ENCODE measurements at regions not wholly inside any gene's neighbourhood (a gene's known extent, or its start where the extent isn't known, plus 50 kb on each side); places are given as distances from the start of the nearest gene placed in this dataset.
"Not testable (repeated sequence)": the region's sequence is repeated elsewhere in the genome, so short reads cannot be mapped to it uniquely, and the experiment has no call there.

- POLR2A ChIA-PET (ENCODE audit: unreplicated experiment): no interaction called here
- no peaks in the 10 kb centered on the region for H3F3A ChIP-seq (ENCODE audit: insufficient read depth, low read depth)
- CTCF ChIA-PET: no interaction called here
- H2AFZ ChIP-seq: no peak overlapping the region
- H3K9me3 ChIP-seq (ENCODE audit: insufficient read depth, low read depth): no peaks in the 10 kb centered on the region
- no TSS peak for BruUV-seq (replicated peaks)
- H3K4me3 ChIP-seq: no peak overlapping the region
- H3K36me3 ChIP-seq (ENCODE audit: low read depth): no peaks in the 10 kb centered on the region
- H3K4me1 ChIP-seq (replicated peaks; ENCODE audit: insufficient read depth): no peaks in the 10 kb centered on the region
- TF ChIP-seq CTCF (conservative IDR thresholded peaks at IDR 0.05) (no peak), EZH2 (IDR thresholded peaks at IDR 0.05; ENCODE audit: low read depth) (no peak)
- H3K9me2 ChIP-seq (ENCODE audit: insufficient read depth): no peaks in the 10 kb centered on the region
- H3K4me2 ChIP-seq: no peak overlapping the region
- no peak overlapping the region for H3K27ac ChIP-seq
- intact Hi-C loops (cut with micrococcal nuclease; ENCODE audit: unreplicated experiment): no loop called here
- H4K20me1 ChIP-seq (ENCODE audit: insufficient read depth): no peaks in the 10 kb centered on the region
- no peaks in the 10 kb centered on the region for H3K79me2 ChIP-seq (ENCODE audit: low read depth)
- H3K27me3 ChIP-seq (ENCODE audit: insufficient read depth, low read depth): no peaks in the 10 kb centered on the region
- no peak for DNase-seq
Measured at GRCh38 chr4:144421056-144421455, 224.9 kb upstream of the HHIP start.

DNA sequence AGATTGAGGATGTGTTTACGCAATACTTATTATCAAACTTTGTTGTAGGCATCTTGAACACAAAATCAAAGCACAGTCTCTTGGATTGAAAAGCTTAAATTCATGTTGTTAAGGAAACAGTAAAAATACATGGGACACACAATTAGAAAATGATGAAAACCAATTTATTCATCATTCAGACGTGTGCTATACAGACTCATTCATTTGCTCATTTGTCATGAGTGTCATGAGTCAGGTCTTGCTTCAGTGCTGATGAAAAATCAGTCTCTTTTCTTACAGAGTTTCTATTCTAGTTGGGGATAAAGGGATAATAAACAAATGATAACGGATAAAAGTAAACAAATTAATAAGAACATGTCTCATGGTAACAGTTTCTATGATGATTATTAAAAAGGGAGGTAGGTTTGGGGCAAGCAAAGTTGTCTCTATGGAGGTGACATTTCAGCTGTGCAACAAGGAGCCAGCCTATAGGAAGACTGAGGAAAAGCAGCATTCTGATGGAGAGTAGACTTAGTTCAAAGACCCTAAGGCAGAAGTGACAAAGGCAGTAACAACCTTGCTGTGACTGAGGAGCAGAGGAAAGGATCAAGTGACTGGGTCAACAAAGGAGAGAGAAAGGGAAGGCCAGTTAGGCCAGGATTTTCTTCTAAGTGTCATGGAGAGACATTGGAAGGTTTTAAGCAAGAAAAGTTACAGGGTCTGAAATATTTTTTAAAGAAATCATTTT is 224.0 kb upstream of the HHIP start:
- no peak overlapping the region for H3K4me3 ChIP-seq
- POLR2A ChIA-PET (ENCODE audit: unreplicated experiment): no interaction called here
- no peak overlapping the region for H3K4me2 ChIP-seq
- no peak overlapping the region for H3K27ac ChIP-seq
- H2AFZ ChIP-seq: no peak overlapping the region
- H3K36me3 ChIP-seq (ENCODE audit: low read depth): no peaks in the 10 kb centered on the region
- H3F3A ChIP-seq (ENCODE audit: insufficient read depth, low read depth): no peaks in the 10 kb centered on the region
- H3K9me3 ChIP-seq (ENCODE audit: insufficient read depth, low read depth): no peaks in the 10 kb centered on the region
- CTCF ChIA-PET: no interaction called here
- H3K27me3 ChIP-seq (ENCODE audit: insufficient read depth, low read depth): no peaks in the 10 kb centered on the region
- no TSS peak for BruUV-seq (replicated peaks)
- no peak for TF ChIP-seq CTCF (conservative IDR thresholded peaks at IDR 0.05)
- no peak for TF ChIP-seq EZH2 (IDR thresholded peaks at IDR 0.05; ENCODE audit: low read depth)
- H3K9me2 ChIP-seq (ENCODE audit: insufficient read depth): no peaks in the 10 kb centered on the region
- no peaks in the 10 kb centered on the region for H4K20me1 ChIP-seq (ENCODE audit: insufficient read depth)
- H3K4me1 ChIP-seq (replicated peaks; ENCODE audit: insufficient read depth): no peaks in the 10 kb centered on the region
- no peak for DNase-seq
- H3K79me2 ChIP-seq (ENCODE audit: low read depth): no peaks in the 10 kb centered on the region
- intact Hi-C loops (cut with micrococcal nuclease; ENCODE audit: unreplicated experiment): no loop called here

DNA sequence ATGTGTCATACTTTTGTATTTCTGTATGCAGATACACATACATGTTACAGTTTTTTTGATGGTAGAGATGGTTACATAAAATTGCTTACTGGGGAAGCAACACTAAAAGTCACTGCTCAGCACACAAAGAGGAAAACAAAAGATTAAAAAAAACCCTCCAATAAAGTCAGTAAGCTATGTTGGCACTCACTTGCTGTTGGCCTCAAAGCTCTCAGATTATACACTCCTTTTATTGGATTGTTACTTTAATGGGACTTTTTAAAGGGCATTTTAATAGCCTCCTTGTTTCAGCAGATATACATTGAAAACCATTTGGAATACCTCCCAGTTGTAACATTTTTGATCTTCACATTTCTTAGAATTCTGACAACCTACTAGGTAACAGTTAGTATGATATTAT is 222.0 kb upstream of the HHIP start:
- DNase-seq: no peak
- Histone ChIP-seq H4K20me1 (ENCODE audit: insufficient read depth) (no peaks in the 10 kb centered on the region), H3K4me3 (no peak overlapping the region), H3K27ac (no peak overlapping the region), H3K4me2 (no peak overlapping the region), H3K4me1 (replicated peaks; ENCODE audit: insufficient read depth) (no peaks in the 10 kb centered on the region), H3K27me3 (ENCODE audit: insufficient read depth, low read depth) (no peaks in the 10 kb centered on the region), H3K79me2 (ENCODE audit: low read depth) (no peaks in the 10 kb centered on the region), H3K36me3 (ENCODE audit: low read depth) (no peaks in the 10 kb centered on the region), H3K9me3 (ENCODE audit: insufficient read depth, low read depth) (no peaks in the 10 kb centered on the region), H3F3A (ENCODE audit: insufficient read depth, low read depth) (no peaks in the 10 kb centered on the region), H3K9me2 (ENCODE audit: insufficient read depth) (no peaks in the 10 kb centered on the region), H2AFZ (no peak overlapping the region)
- ChIA-PET POLR2A (ENCODE audit: unreplicated experiment) (no interaction called here), CTCF (no interaction called here)
- TF ChIP-seq EZH2 (IDR thresholded peaks at IDR 0.05; ENCODE audit: low read depth) (no peak), CTCF (conservative IDR thresholded peaks at IDR 0.05) (no peak)
- BruUV-seq (replicated peaks): no TSS peak
- intact Hi-C loops (cut with micrococcal nuclease; ENCODE audit: unreplicated experiment): no loop called here

DNA sequence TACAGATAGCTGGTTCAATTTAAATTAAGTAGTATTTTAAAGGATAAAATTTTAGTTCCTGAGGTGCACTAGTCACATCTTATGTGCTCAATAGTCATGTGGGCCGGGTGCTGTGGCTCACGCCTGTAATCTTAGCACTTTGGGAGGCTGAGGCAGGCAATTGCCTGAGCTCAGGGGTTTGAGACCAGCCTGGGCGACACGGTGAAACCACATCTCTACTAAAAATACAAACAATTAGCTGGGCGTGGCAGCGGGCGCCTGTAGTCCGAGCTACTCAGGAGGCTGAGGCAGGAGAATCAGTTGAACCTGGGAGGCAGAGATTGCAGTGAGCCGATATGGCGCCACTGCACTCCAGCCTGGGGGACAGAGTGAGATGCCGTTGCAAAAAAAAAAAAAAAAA is 219.9 kb upstream of the HHIP start:
- CTCF ChIA-PET; H3F3A ChIP-seq (ENCODE audit: insufficient read depth, low read depth); H3K27me3 ChIP-seq (ENCODE audit: insufficient read depth, low read depth); POLR2A ChIA-PET (ENCODE audit: unreplicated experiment); H3K4me2 ChIP-seq; intact Hi-C loops (cut with micrococcal nuclease; ENCODE audit: unreplicated experiment); H3K9me3 ChIP-seq (ENCODE audit: insufficient read depth, low read depth); DNase-seq; H4K20me1 ChIP-seq (ENCODE audit: insufficient read depth); BruUV-seq (replicated peaks); H2AFZ ChIP-seq; H3K36me3 ChIP-seq (ENCODE audit: low read depth); H3K4me3 ChIP-seq; H3K4me1 ChIP-seq (replicated peaks; ENCODE audit: insufficient read depth); H3K27ac ChIP-seq; H3K9me2 ChIP-seq (ENCODE audit: insufficient read depth); H3K79me2 ChIP-seq (ENCODE audit: low read depth): not testable (repeated sequence)
